H1 (cell line): ENCODE measurements at regions not wholly inside any gene's neighbourhood (a gene's known extent, or its start where the extent isn't known, plus 50 kb on each side); places are given as distances from the start of the nearest gene placed in this dataset.

Source experiments
- CTCF ChIA-PET: fragments of 300-600 bp; sonication (Branson Sonifier 250); formaldehyde crosslinking; loops from one replicate; lab custom pipeline; 2021; ENCODE audit not compliant: partially characterized antibody; lab: Charles Lee
- POLR2A ChIA-PET: fragments of 300-600 bp; sonication (Branson Sonifier 250); formaldehyde crosslinking; loops from one replicate; lab custom pipeline; 2021; ENCODE audit warnings: inconsistent platforms; ENCODE audit not compliant: partially characterized antibody; lab: Charles Lee
- DNase-seq, 2 experiments: peaks; one replicate each; pipeline versions ENCODE4 v3.0.0 to v3.0.0-alpha.2; 2010 to 2022; ENCODE audit warnings: low spot score in 2 of 2, low read depth in 1 of 2, mixed read lengths in 1 of 2
- FAIRE-seq: peaks from 2 replicates; lab custom pipeline; 2011; peaks lifted over from hg19 to GRCh38; lab: Jason Lieb, UNC
- H2AFZ ChIP-seq: 2 replicates; pipeline ENCODE4 v1.8.1; 2012; ENCODE audit warnings: low read length, inconsistent platforms
- H2AK5ac ChIP-seq: 2 replicates; pipeline ENCODE4 v1.6.1; 2013; ENCODE audit warnings: low read depth, low read length
- H2BK120ac ChIP-seq: replicated peaks from 2 replicates; pipeline ENCODE3; 2013; ENCODE audit warnings: low read depth, low read length, inconsistent platforms
- H2BK12ac ChIP-seq: 2 replicates; pipeline ENCODE4 v1.6.1; 2013; ENCODE audit warnings: low read depth, low read length
- H2BK15ac ChIP-seq: 2 replicates; pipeline ENCODE4 v1.6.1; 2013; ENCODE audit warnings: low read length
- H2BK20ac ChIP-seq: 2 replicates; pipeline ENCODE4 v1.6.1; 2013; ENCODE audit warnings: low read length
- H2BK5ac ChIP-seq: 2 replicates; pipeline ENCODE4 v1.6.1; 2013; ENCODE audit warnings: low read depth, low read length
- H3K14ac ChIP-seq: 2 replicates; pipeline ENCODE4 v1.6.1; 2013; ENCODE audit warnings: inconsistent platforms; ENCODE audit not compliant: insufficient read length
- H3K18ac ChIP-seq: 2 replicates; pipeline ENCODE4 v1.6.1; 2013; ENCODE audit warnings: low read length; ENCODE audit errors: extremely low read depth
- H3K23ac ChIP-seq: 2 replicates; pipeline ENCODE4 v1.6.1; 2013; ENCODE audit warnings: inconsistent platforms; ENCODE audit not compliant: insufficient read length
- H3K23me2 ChIP-seq: 2 replicates; pipeline ENCODE4 v1.6.1; 2013; ENCODE audit warnings: low read depth, low read length
- H3K27ac ChIP-seq: 2 replicates; pipeline ENCODE4 v1.6.1; 2011; ENCODE audit warnings: low read depth, low read length, inconsistent platforms
- H3K27me3 ChIP-seq, 4 experiments: replicated peaks in 1 of 4; 1 replicate in 1 of 4; 2 replicates in 3 of 4; pipeline versions ENCODE4 v1.6.1 to v1.8.1; 2011 to 2013; ENCODE audit warnings: low read length in 3 of 4, mild to moderate bottlenecking in 3 of 4, inconsistent platforms in 2 of 4, mixed read lengths in 2 of 4, moderate library complexity in 1 of 4; ENCODE audit not compliant: control insufficient read depth in 3 of 4, insufficient read depth in 3 of 4; ENCODE audit errors: extremely low read depth in 1 of 4
- H3K36me3 ChIP-seq, 4 experiments: 2 replicates each; pipeline versions ENCODE4 v1.6.1 to v1.8.1; 2011 to 2013; ENCODE audit warnings: mild to moderate bottlenecking in 4 of 4, low read length in 3 of 4, moderate library complexity in 2 of 4, control low read depth in 1 of 4, inconsistent platforms in 1 of 4; ENCODE audit not compliant: insufficient read depth in 4 of 4, control insufficient read depth in 2 of 4
- H3K4ac ChIP-seq: replicated peaks from 2 replicates; pipeline ENCODE3; 2013; ENCODE audit warnings: low read length, low read depth, mixed read lengths, inconsistent platforms; ENCODE audit not compliant: insufficient read length
- H3K4me1 ChIP-seq, 4 experiments: replicated peaks in 1 of 4; 1 replicate in 1 of 4; 2 replicates in 3 of 4; pipeline versions ENCODE4 v1.6.1 to v1.8.1; 2011 to 2013; ENCODE audit warnings: low read length in 3 of 4, inconsistent platforms in 2 of 4, mixed read lengths in 1 of 4; ENCODE audit not compliant: insufficient read depth in 4 of 4, control insufficient read depth in 3 of 4
- H3K4me2 ChIP-seq, 2 experiments: 2 replicates each; pipeline versions ENCODE4 v1.6.1 to v1.8.1; 2011 to 2013; ENCODE audit warnings: low read depth in 2 of 2, low read length in 2 of 2, control low read depth in 1 of 2, inconsistent platforms in 1 of 2, mild to moderate bottlenecking in 1 of 2; ENCODE audit not compliant: insufficient read depth in 1 of 2
- H3K4me3 ChIP-seq, 4 experiments: fragments of 200-600, 300-600 bp in 1 of 4; sonication (generic), shearing (Covaris generic), sonication (Bioruptor Twin) in 1 of 4; 2 replicates each; pipeline versions ENCODE4 v1.5.1 to v1.8.1; 2011 to 2016; ENCODE audit warnings: low read length in 4 of 4, low read depth in 3 of 4, control low read depth in 2 of 4, inconsistent platforms in 2 of 4, mild to moderate bottlenecking in 2 of 4, mixed read lengths in 1 of 4, moderate library complexity in 1 of 4; ENCODE audit not compliant: insufficient read depth in 2 of 4; ENCODE audit errors: extremely low read depth in 1 of 4
- H3K56ac ChIP-seq: replicated peaks from 2 replicates; pipeline ENCODE3; 2013; ENCODE audit warnings: low read depth, mild to moderate bottlenecking, mixed read lengths, low read length, inconsistent platforms; ENCODE audit not compliant: insufficient read length
- H3K79me1 ChIP-seq: 2 replicates; pipeline ENCODE4 v1.6.1; 2013; ENCODE audit warnings: low read depth, low read length, control low read depth
- H3K79me2 ChIP-seq, 2 experiments: 2 replicates each; pipeline versions ENCODE4 v1.6.1 to v1.8.1; 2012 to 2013; ENCODE audit warnings: low read length in 2 of 2, mild to moderate bottlenecking in 2 of 2, inconsistent platforms in 1 of 2; ENCODE audit not compliant: insufficient read depth in 2 of 2, control insufficient read depth in 1 of 2
- H3K9ac ChIP-seq, 4 experiments: replicated peaks in 1 of 4; 1 replicate in 1 of 4; 2 replicates in 3 of 4; pipeline versions ENCODE4 v1.6.1 to v1.8.1; 2011 to 2013; ENCODE audit warnings: low read depth in 3 of 4, low read length in 3 of 4, control low read depth in 2 of 4, mild to moderate bottlenecking in 2 of 4, moderate library complexity in 2 of 4, inconsistent platforms in 1 of 4; ENCODE audit errors: extremely low read depth in 1 of 4
- H3K9me3 ChIP-seq, 2 experiments: 2 replicates each; pipeline versions ENCODE4 v1.6.1 to v1.8.1; 2012 to 2013; ENCODE audit warnings: mild to moderate bottlenecking in 2 of 2, moderate library complexity in 2 of 2, control low read depth in 1 of 2, inconsistent platforms in 1 of 2, low read depth in 1 of 2, low read length in 1 of 2, mixed read lengths in 1 of 2; ENCODE audit not compliant: insufficient read depth in 2 of 2
- H4K20me1 ChIP-seq, 2 experiments: replicated peaks in 1 of 2; 2 replicates each; pipeline versions ENCODE3 to v1.8.1; 2011 to 2013; ENCODE audit warnings: inconsistent platforms in 2 of 2, low read length in 2 of 2, mild to moderate bottlenecking in 1 of 2; ENCODE audit not compliant: insufficient read depth in 2 of 2, control insufficient read depth in 1 of 2
- H4K5ac ChIP-seq: 2 replicates; pipeline ENCODE4 v1.6.1; 2013; ENCODE audit warnings: low read length, low read depth, mixed read lengths, inconsistent platforms; ENCODE audit not compliant: insufficient read length
- H4K8ac ChIP-seq: 2 replicates; pipeline ENCODE4 v1.8.0; 2013; ENCODE audit warnings: mild to moderate bottlenecking, moderate library complexity, low read length, inconsistent platforms; ENCODE audit not compliant: insufficient read depth; ENCODE audit errors: extremely low read depth
- H4K91ac ChIP-seq: replicated peaks from 2 replicates; pipeline ENCODE3; 2013; ENCODE audit warnings: low read length, mixed read lengths, inconsistent platforms; ENCODE audit not compliant: insufficient read length
- CEBPB ChIP-seq: IDR thresholded peaks from 2 replicates; pipeline ENCODE4 v1.6.1; 2012; ENCODE audit warnings: low read depth, low read length
- SRF ChIP-seq: IDR thresholded peaks from 2 replicates; pipeline ENCODE4 v1.6.1; 2011; ENCODE audit warnings: mild to moderate bottlenecking, low read depth, low read length, moderate library complexity
- WGBS, 2 experiments: shearing (Covaris generic) in 1 of 2; methylation state at CpG; one replicate each; pipeline versions ENCODE4 v1.1.6 to v1.1.7; 2013 to 2015; ENCODE audit warnings: low lambda C conversion rate in 2 of 2, mixed read lengths in 2 of 2, inconsistent platforms in 1 of 2, low coverage in 1 of 2, missing lambda C conversion rate in 1 of 2; ENCODE audit not compliant: insufficient replicate concordance in 2 of 2, insufficient coverage in 1 of 2, insufficient read length in 1 of 2; ENCODE audit errors: extremely low coverage in 1 of 2, missing lambda C conversion rate in 1 of 2; 5-methylcytosine and 5-hydroxymethylcytosine counted together

DNA sequence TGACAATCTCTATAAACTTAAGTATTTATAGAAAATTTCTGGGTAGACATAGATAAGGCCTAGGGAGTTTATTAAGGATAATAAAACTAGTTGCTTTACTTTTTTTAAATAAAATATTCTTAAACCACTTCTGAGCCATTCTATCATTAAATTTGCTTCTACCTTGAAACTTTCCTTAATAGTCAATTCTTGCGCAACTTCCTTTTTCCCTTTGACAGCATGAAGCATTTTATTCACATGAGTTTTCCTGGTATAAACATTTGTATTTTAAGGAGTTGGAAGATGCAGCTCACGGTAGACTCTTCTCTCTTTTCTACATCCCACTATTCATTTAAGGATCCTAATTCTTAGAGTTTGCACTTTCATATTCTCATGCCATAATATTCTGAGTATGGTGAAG lies 75.8 kb upstream of the DPH5 start:
- no peak overlapping the region for H3K4me3 ChIP-seq
- TF ChIP-seq SRF (no peak), CEBPB (peak; percentile 97)
- TF ChIP-seq, all 59 proteins: peak for 1
- Histone ChIP-seq H3K36me3 (no peaks in the 10 kb centered on the region), H4K91ac (no peak overlapping the region), H3K27ac (no peak overlapping the region), H3K14ac (no peak overlapping the region), H3K9ac (no peak overlapping the region), H3K4ac (no peak overlapping the region), H3K23me2 (no peaks in the 10 kb centered on the region), H3K4me1 (no peaks in the 10 kb centered on the region), H4K8ac (no peak overlapping the region), H2BK15ac (no peak overlapping the region), H3K79me1 (no peaks in the 10 kb centered on the region), H3K4me2 (no peak overlapping the region), H2BK12ac (no peak overlapping the region), H3K79me2 (no peaks in the 10 kb centered on the region), H3K27me3 (no peaks in the 10 kb centered on the region), H2AFZ (no peak overlapping the region), H2BK120ac (no peak overlapping the region), H3K23ac (no peak overlapping the region), H3K56ac (no peak overlapping the region), H3K9me3 (no peaks in the 10 kb centered on the region), H4K5ac (no peak overlapping the region), H2BK5ac (no peak overlapping the region), H2AK5ac (no peak overlapping the region), H4K20me1 (no peaks in the 10 kb centered on the region), H2BK20ac (no peak overlapping the region), H3K18ac (no peak overlapping the region)
- CTCF ChIA-PET = no interaction called here
- DNase-seq (no peak), FAIRE-seq (no peak)
- 86% methylated on average over 2 of the region's 2 CpGs; no CpG with 5 or more reads in 1 of the 2 experiments for WGBS, 2 experiments
- POLR2A ChIA-PET = no interaction called here
